Suprapubic skin (tissue), 4 donors: ENCODE measurements at regions not wholly inside any gene's neighbourhood (a gene's known extent, or its start where the extent isn't known, plus 50 kb on each side); places are given as distances from the start of the nearest gene placed in this dataset.

Source experiments
- DNase-seq, 2 donors: peaks; one replicate each; pipeline ENCODE4 v3.0.0-alpha.2; 2019; ENCODE audit warnings: low spot score in 2 of 2
- H3K27ac ChIP-seq: fragments of 200-600 bp; sonication (generic); one replicate; pipeline ENCODE4 v1.5.1; 2019
- H3K27me3 ChIP-seq: fragments of 200-600 bp; sonication (generic); one replicate; pipeline ENCODE4 v1.5.1; 2019
- H3K36me3 ChIP-seq: fragments of 200-600 bp; sonication (generic); one replicate; pipeline ENCODE4 v1.5.1; 2019
- H3K4me1 ChIP-seq: fragments of 200-600 bp; sonication (generic); one replicate; pipeline ENCODE4 v1.5.1; 2019
- H3K4me3 ChIP-seq: fragments of 200-600 bp; sonication (generic); one replicate; pipeline ENCODE4 v1.5.1; 2019; ENCODE audit warnings: mild to moderate bottlenecking
- H3K9me3 ChIP-seq: fragments of 200-600 bp; sonication (generic); one replicate; pipeline ENCODE4 v1.5.1; 2019
- CTCF ChIP-seq, 2 donors: fragments of 200-600 bp in 1 of 2; fragments of 450-650 bp in 1 of 2; sonication (generic) in 1 of 2; IDR thresholded peaks; one replicate each; pipeline ENCODE4 v1.5.1; 2016 to 2019; ENCODE audit warnings: antibody characterized with exemption in 2 of 2, mild to moderate bottlenecking in 1 of 2, moderate library complexity in 1 of 2
- EP300 ChIP-seq: sonication (generic); formaldehyde crosslinking; IDR thresholded peaks from one replicate; pipeline ENCODE4 v1.6.1; 2017; ENCODE audit warnings: antibody characterized with exemption
- POLR2A ChIP-seq, 2 donors: fragments of 450-650 bp; IDR thresholded peaks; one replicate each; pipeline ENCODE4 v1.6.1; 2017; ENCODE audit warnings: antibody characterized with exemption in 2 of 2, mild to moderate bottlenecking in 2 of 2, moderate library complexity in 2 of 2
- POLR2AphosphoS5 ChIP-seq, 3 donors: sonication (generic); formaldehyde crosslinking; IDR thresholded peaks; one replicate each; pipeline ENCODE4 v1.6.1; 2017; ENCODE audit warnings: antibody characterized with exemption in 3 of 3
- WGBS: methylation state at CpG from one replicate; pipeline ENCODE4 v1.1.5; 2018; 5-methylcytosine and 5-hydroxymethylcytosine counted together

- Histone ChIP-seq H3K36me3 (no peaks in the 10 kb centered on the region), H3K9me3 (no peaks in the 10 kb centered on the region), H3K27ac (no peak overlapping the region), H3K4me3 (no peak overlapping the region), H3K27me3 (peaks cover 14% of the 10 kb centered on the region), H3K4me1 (no peaks in the 10 kb centered on the region)
- DNase-seq, result no peak
- TF ChIP-seq POLR2AphosphoS5 (IDR thresholded peaks at IDR 0.05) (no peak), CTCF (IDR thresholded peaks at IDR 0.05) (no peak), EP300 (no peak), POLR2A (IDR thresholded peaks at IDR 0.05) (no peak)
- 9% methylated on average over 3 of the region's 3 CpGs for WGBS
These were observed 86.1 kb upstream of the BZW1 start for GRCh38 chr2:200725596-200725995.

GRCh38 chr2:200728630-200729029 lies 83.1 kb upstream of the BZW1 start:
- Histone ChIP-seq H3K4me1 (no peaks in the 10 kb centered on the region), H3K27ac (no peak overlapping the region), H3K36me3 (no peaks in the 10 kb centered on the region), H3K4me3 (no peak overlapping the region), H3K27me3 (peaks cover 14% of the 10 kb centered on the region), H3K9me3 (no peaks in the 10 kb centered on the region)
- no peak for TF ChIP-seq POLR2A (IDR thresholded peaks at IDR 0.05)
- no peak for TF ChIP-seq POLR2AphosphoS5 (IDR thresholded peaks at IDR 0.05)
- no peak for TF ChIP-seq CTCF (IDR thresholded peaks at IDR 0.05)
- TF ChIP-seq EP300, result no peak
- no peak for DNase-seq
- WGBS, result 25% methylated on average over 1 of the region's 1 CpG

GRCh38 chr2:200730302-200730701 lies 81.4 kb upstream of the BZW1 start:
- H3K36me3 ChIP-seq, result no peaks in the 10 kb centered on the region
- H3K27me3 ChIP-seq, result peaks cover 3% of the 10 kb centered on the region
- H3K4me1 ChIP-seq, result no peaks in the 10 kb centered on the region
- TF ChIP-seq POLR2AphosphoS5 (IDR thresholded peaks at IDR 0.05) (no peak), EP300 (no peak), CTCF (IDR thresholded peaks at IDR 0.05) (no peak), POLR2A (IDR thresholded peaks at IDR 0.05) (no peak)
- no peaks in the 10 kb centered on the region for H3K9me3 ChIP-seq
- no peak overlapping the region for H3K4me3 ChIP-seq
- no peak for DNase-seq
- WGBS, result 82% methylated on average over 2 of the region's 2 CpGs
- no peak overlapping the region for H3K27ac ChIP-seq

GRCh38 chr2:200730960-200731359 lies 80.8 kb upstream of the BZW1 start:
- H3K4me1 ChIP-seq, result no peaks in the 10 kb centered on the region

GRCh38 chr2:200732866-200733265 lies 78.8 kb upstream of the BZW1 start:
- TF ChIP-seq EP300, result no peak
- no peak for TF ChIP-seq CTCF (IDR thresholded peaks at IDR 0.05)
- TF ChIP-seq POLR2A (IDR thresholded peaks at IDR 0.05), result no peak
- no peak for TF ChIP-seq POLR2AphosphoS5 (IDR thresholded peaks at IDR 0.05)
- Histone ChIP-seq H3K9me3 (no peaks in the 10 kb centered on the region), H3K27me3 (no peaks in the 10 kb centered on the region), H3K36me3 (no peaks in the 10 kb centered on the region), H3K4me1 (peaks cover 3% of the 10 kb centered on the region), H3K27ac (no peak overlapping the region), H3K4me3 (no peak overlapping the region)
- no peak for DNase-seq
- 96% methylated on average over 2 of the region's 2 CpGs for WGBS

More at GRCh38 chr2:200730960-200731359, 80.8 kb upstream of the BZW1 start:
- Histone ChIP-seq H3K27ac (no peak overlapping the region), H3K9me3 (no peaks in the 10 kb centered on the region), H3K4me3 (no peak overlapping the region), H3K27me3 (no peaks in the 10 kb centered on the region), H3K36me3 (no peaks in the 10 kb centered on the region)
- DNase-seq, result no peak
- TF ChIP-seq EP300 (no peak), POLR2AphosphoS5 (IDR thresholded peaks at IDR 0.05) (no peak), POLR2A (IDR thresholded peaks at IDR 0.05) (no peak), CTCF (IDR thresholded peaks at IDR 0.05) (no peak)
- 91% methylated on average over 3 of the region's 3 CpGs for WGBS
